ENCODE measurements at regions not wholly inside any gene's neighbourhood (a gene's known extent, or its start where the extent isn't known, plus 50 kb on each side); places are given as distances from the start of the nearest gene placed in this dataset.
"Not testable (repeated sequence)": the region's sequence is repeated elsewhere in the genome, so short reads cannot be mapped to it uniquely, and the experiment has no call there.

- no peak for DNase-seq
These were observed 60.3 kb upstream of the HIVEP3 start for GRCh38 chr1:41978986-41979385.

GRCh38 chr1:41977326-41977725 lies 58.6 kb upstream of the HIVEP3 start:
- peak; percentile 17 to 66 for DNase-seq

GRCh38 chr1:41976671-41977070 lies 57.9 kb upstream of the HIVEP3 start:
- DNase-seq: no peak

GRCh38 chr1:41975850-41976569 lies 57.3 kb upstream of the HIVEP3 start:
- DNase-seq: no peak

- DNase-seq: no peak
These were observed 56.4 kb upstream of the HIVEP3 start for GRCh38 chr1:41975121-41975520.

- DNase-seq: not testable (repeated sequence)
These were observed 49.8 kb upstream of the HIVEP3 start for GRCh38 chr1:41968557-41968956.
